WTC11 (cell line): ENCODE measurements at regions not wholly inside any gene's neighbourhood (a gene's known extent, or its start where the extent isn't known, plus 50 kb on each side); places are given as distances from the start of the nearest gene placed in this dataset.

Experiments used
- ATAC-seq: fragments of 200-7000 bp; cut with Tn5 transposase; 2 replicates; pipeline ENCODE4 v1.10.0; 2021; ENCODE audit warnings: mild to moderate bottlenecking, moderate library complexity
- CTCF ChIA-PET: fragments of 300-600 bp; sonication (Branson Sonifier 250); formaldehyde crosslinking; loops from one replicate; lab custom pipeline; 2021; ENCODE audit warnings: antibody characterized with exemption; lab: Charles Lee
- POLR2A ChIA-PET: fragments of 350-600 bp; sonication (Branson Sonifier 250); formaldehyde crosslinking; loops from one replicate; lab custom pipeline; 2021; ENCODE audit warnings: antibody characterized with exemption; lab: Charles Lee
- DNase-seq: peaks from one replicate; pipeline ENCODE4 v3.0.0; 2021; ENCODE audit warnings: low spot score
- H3K27ac Mint-ChIP-seq: 2 replicates; pipeline ENCODE4 v1.8.0; 2021; ENCODE audit warnings: mixed read lengths
- H3K27me3 Mint-ChIP-seq: 2 replicates; pipeline ENCODE4 v1.8.0; 2021; ENCODE audit warnings: low read depth, mild to moderate bottlenecking, moderate library complexity, mixed read lengths
- H3K36me3 Mint-ChIP-seq: 2 replicates; pipeline ENCODE4 v1.8.0; 2021; ENCODE audit warnings: mixed read lengths
- H3K4me1 Mint-ChIP-seq: 2 replicates; pipeline ENCODE4 v1.8.0; 2022; ENCODE audit warnings: mixed read lengths
- H3K4me3 Mint-ChIP-seq: 2 replicates; pipeline ENCODE4 v1.8.0; 2021; ENCODE audit warnings: mild to moderate bottlenecking, moderate library complexity, mixed read lengths
- H3K9me3 Mint-ChIP-seq: 2 replicates; pipeline ENCODE4 v1.8.0; 2021; ENCODE audit warnings: mixed read lengths
- CBFB ChIP-seq: sonication (generic); formaldehyde crosslinking; IDR thresholded peaks from 2 replicates; pipeline ENCODE4 v1.8.1; 2022; ENCODE audit warnings: mild to moderate bottlenecking, low read depth, missing genetic modification reagents
- CDX4 ChIP-seq: fragments of 250-450 bp; sonication (Bioruptor Pico); IDR thresholded peaks from 2 replicates; pipeline ENCODE4 v1.9.0; 2021; ENCODE audit warnings: moderate library complexity, mild to moderate bottlenecking, inconsistent platforms, borderline replicate concordance
- E2F4 ChIP-seq: sonication (generic); formaldehyde crosslinking; IDR thresholded peaks from 2 replicates; pipeline ENCODE4 v1.8.1; 2022; ENCODE audit warnings: low read depth, mild to moderate bottlenecking, moderate library complexity, missing genetic modification reagents, borderline replicate concordance
- E2F5 ChIP-seq: sonication (generic); formaldehyde crosslinking; IDR thresholded peaks from 2 replicates; pipeline ENCODE4 v1.8.1; 2022; ENCODE audit warnings: mild to moderate bottlenecking, moderate library complexity, missing genetic modification reagents
- ELF4 ChIP-seq: sonication (generic); formaldehyde crosslinking; IDR thresholded peaks from 2 replicates; pipeline ENCODE4 v1.8.1; 2022; ENCODE audit warnings: low read depth, mild to moderate bottlenecking, moderate library complexity, missing genetic modification reagents
- EMX1 ChIP-seq: fragments of 250-450 bp; sonication (Bioruptor Pico); IDR thresholded peaks from 2 replicates; pipeline ENCODE4 v1.8.0; 2021; ENCODE audit warnings: mild to moderate bottlenecking
- ETV6 ChIP-seq: sonication (generic); formaldehyde crosslinking; IDR thresholded peaks from 2 replicates; pipeline ENCODE4 v1.8.1; 2022; ENCODE audit warnings: mild to moderate bottlenecking, missing genetic modification reagents
- FOXK1 ChIP-seq: sonication (generic); formaldehyde crosslinking; IDR thresholded peaks from 2 replicates; pipeline ENCODE4 v1.8.0; 2022; ENCODE audit warnings: mild to moderate bottlenecking, moderate library complexity, missing genetic modification reagents
- GABPB1 ChIP-seq: sonication (generic); formaldehyde crosslinking; IDR thresholded peaks from 2 replicates; pipeline ENCODE4 v1.8.1; 2023; ENCODE audit warnings: mild to moderate bottlenecking, missing genetic modification reagents
- JUN ChIP-seq: sonication (generic); formaldehyde crosslinking; IDR thresholded peaks from 2 replicates; pipeline ENCODE4 v1.8.0; 2023; ENCODE audit warnings: mild to moderate bottlenecking, missing genetic modification reagents
- KAT7 ChIP-seq: sonication (generic); formaldehyde crosslinking; IDR thresholded peaks from 2 replicates; pipeline ENCODE4 v1.8.1; 2023; ENCODE audit warnings: missing genetic modification reagents, mild to moderate bottlenecking, borderline replicate concordance
- NFATC4 ChIP-seq: fragments of 250-450 bp; sonication (Bioruptor Pico); IDR thresholded peaks from 2 replicates; pipeline ENCODE4 v1.9.0; 2021; ENCODE audit warnings: mild to moderate bottlenecking
- NFYB ChIP-seq: sonication (generic); formaldehyde crosslinking; conservative IDR thresholded peaks from 2 replicates; pipeline ENCODE4 v1.8.0; 2022; ENCODE audit warnings: low read depth, missing genetic modification reagents
- NR2C2 ChIP-seq: sonication (generic); formaldehyde crosslinking; IDR thresholded peaks from 2 replicates; pipeline ENCODE4 v1.8.0; 2022; ENCODE audit warnings: mild to moderate bottlenecking, missing genetic modification reagents
- ZBTB21 ChIP-seq: sonication (generic); formaldehyde crosslinking; IDR thresholded peaks from 2 replicates; pipeline ENCODE4 v1.8.1; 2023; ENCODE audit warnings: mild to moderate bottlenecking, missing genetic modification reagents, borderline replicate concordance
- ZNF138 ChIP-seq: sonication (generic); formaldehyde crosslinking; conservative IDR thresholded peaks from 2 replicates; pipeline ENCODE4 v1.8.1; 2022; ENCODE audit warnings: mild to moderate bottlenecking, moderate library complexity, missing genetic modification reagents
- ZNF425 ChIP-seq: fragments of 250-450 bp; sonication (Bioruptor Pico); conservative IDR thresholded peaks from 2 replicates; pipeline ENCODE4 v1.9.0; 2021; ENCODE audit warnings: mild to moderate bottlenecking
- TF ChIP-seq, protein P1 (sequence below): sonication (generic); formaldehyde crosslinking; IDR thresholded peaks from 2 replicates; pipeline ENCODE4 v1.8.1; 2022; ENCODE audit warnings: missing genetic modification reagents, borderline replicate concordance
- TF ChIP-seq, protein P2 (sequence below): sonication (generic); formaldehyde crosslinking; IDR thresholded peaks from 2 replicates; pipeline ENCODE4 v1.8.1; 2023; ENCODE audit warnings: mild to moderate bottlenecking, missing genetic modification reagents, moderate library complexity
- TF ChIP-seq, protein P3 (sequence below): sonication (generic); formaldehyde crosslinking; IDR thresholded peaks from 2 replicates; pipeline ENCODE4 v1.8.1; 2022; ENCODE audit warnings: mild to moderate bottlenecking, missing genetic modification reagents, moderate library complexity, borderline replicate concordance

DNA sequence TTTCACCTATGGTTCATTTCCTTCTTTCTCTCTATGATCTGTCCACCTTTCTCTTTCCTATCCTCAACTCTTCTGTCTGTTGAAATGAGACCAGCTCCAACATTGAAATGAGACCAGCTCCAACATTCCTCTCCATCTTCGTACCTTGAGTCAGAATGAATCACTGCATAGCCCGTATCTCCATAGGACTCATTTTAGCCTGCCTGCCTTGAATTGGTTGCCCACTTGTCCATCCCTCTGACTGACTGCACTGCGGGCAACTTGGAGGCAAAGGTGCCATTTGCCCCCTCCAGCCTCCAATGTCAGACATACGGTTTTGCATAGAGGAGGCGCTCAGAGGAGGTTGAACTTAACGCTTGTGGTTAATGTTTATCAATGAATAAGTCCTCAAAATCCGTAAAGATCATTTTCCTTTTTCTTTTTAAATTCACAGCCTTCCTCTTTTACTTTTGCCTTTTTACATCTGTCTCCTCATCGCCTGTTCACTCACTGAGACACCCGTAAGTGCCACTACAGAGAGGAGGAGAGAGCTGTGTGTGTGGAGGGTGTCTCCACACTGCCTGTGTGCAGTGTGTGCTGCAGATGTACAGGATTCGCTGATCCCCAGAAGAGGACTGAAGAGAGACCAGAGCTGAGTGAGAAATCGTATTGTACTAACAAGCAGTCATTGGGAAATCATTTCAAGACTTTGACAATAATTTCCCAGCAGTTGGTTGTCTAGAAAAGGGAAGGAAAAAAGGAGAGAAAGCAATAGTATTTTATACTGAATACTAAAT, 579.6 kb upstream of the MAP3K7 start:
- POLR2A ChIA-PET = no interaction called here
- no peak overlapping the region for H3K4me3 Mint-ChIP-seq
- no peaks in the 10 kb centered on the region for H3K9me3 Mint-ChIP-seq
- no peak for TF ChIP-seq NFYB
- TF ChIP-seq, protein P1, sequence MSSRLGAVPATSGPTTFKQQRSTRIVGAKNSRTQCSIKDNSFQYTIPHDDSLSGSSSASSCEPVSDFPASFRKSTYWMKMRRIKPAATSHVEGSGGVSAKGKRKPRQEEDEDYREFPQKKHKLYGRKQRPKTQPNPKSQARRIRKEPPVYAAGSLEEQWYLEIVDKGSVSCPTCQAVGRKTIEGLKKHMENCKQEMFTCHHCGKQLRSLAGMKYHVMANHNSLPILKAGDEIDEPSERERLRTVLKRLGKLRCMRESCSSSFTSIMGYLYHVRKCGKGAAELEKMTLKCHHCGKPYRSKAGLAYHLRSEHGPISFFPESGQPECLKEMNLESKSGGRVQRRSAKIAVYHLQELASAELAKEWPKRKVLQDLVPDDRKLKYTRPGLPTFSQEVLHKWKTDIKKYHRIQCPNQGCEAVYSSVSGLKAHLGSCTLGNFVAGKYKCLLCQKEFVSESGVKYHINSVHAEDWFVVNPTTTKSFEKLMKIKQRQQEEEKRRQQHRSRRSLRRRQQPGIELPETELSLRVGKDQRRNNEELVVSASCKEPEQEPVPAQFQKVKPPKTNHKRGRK (CRISPR knock-in tag) = no peak
- no peak for TF ChIP-seq NFATC4 (CRISPR knock-in tag)
- no peak for TF ChIP-seq NR2C2 (CRISPR knock-in tag)
- TF ChIP-seq FOXK1 (CRISPR knock-in tag) = no peak
- TF ChIP-seq ELF4 (CRISPR knock-in tag) = no peak
- no peak for TF ChIP-seq CBFB
- no peak for TF ChIP-seq JUN (CRISPR knock-in tag)
- no peak for TF ChIP-seq EMX1 (CRISPR knock-in tag)
- TF ChIP-seq ETV6 (CRISPR knock-in tag) = no peak
- no peak for TF ChIP-seq CDX4 (CRISPR knock-in tag)
- TF ChIP-seq ZBTB21 (CRISPR knock-in tag) = no peak
- TF ChIP-seq, protein P2, sequence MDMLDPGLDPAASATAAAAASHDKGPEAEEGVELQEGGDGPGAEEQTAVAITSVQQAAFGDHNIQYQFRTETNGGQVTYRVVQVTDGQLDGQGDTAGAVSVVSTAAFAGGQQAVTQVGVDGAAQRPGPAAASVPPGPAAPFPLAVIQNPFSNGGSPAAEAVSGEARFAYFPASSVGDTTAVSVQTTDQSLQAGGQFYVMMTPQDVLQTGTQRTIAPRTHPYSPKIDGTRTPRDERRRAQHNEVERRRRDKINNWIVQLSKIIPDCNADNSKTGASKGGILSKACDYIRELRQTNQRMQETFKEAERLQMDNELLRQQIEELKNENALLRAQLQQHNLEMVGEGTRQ = no peak
- no peak for TF ChIP-seq ZNF138
- TF ChIP-seq, protein P3, sequence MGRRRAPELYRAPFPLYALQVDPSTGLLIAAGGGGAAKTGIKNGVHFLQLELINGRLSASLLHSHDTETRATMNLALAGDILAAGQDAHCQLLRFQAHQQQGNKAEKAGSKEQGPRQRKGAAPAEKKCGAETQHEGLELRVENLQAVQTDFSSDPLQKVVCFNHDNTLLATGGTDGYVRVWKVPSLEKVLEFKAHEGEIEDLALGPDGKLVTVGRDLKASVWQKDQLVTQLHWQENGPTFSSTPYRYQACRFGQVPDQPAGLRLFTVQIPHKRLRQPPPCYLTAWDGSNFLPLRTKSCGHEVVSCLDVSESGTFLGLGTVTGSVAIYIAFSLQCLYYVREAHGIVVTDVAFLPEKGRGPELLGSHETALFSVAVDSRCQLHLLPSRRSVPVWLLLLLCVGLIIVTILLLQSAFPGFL (CRISPR knock-in tag) = no peak
- no peak for TF ChIP-seq ZNF425
- no peak for TF ChIP-seq E2F4 (CRISPR knock-in tag)
- no peak for TF ChIP-seq GABPB1 (CRISPR knock-in tag)
- no peak for TF ChIP-seq KAT7 (CRISPR knock-in tag)
- no peak for TF ChIP-seq E2F5 (CRISPR knock-in tag)
- ATAC-seq (no peak), DNase-seq (no peak)
- H3K36me3 Mint-ChIP-seq = no peaks in the 10 kb centered on the region
- H3K4me1 Mint-ChIP-seq = peaks cover 11% of the 10 kb centered on the region
- no peak overlapping the region for H3K27ac Mint-ChIP-seq
- CTCF ChIA-PET = interaction anchor here (1.0 kb wide), 1 partner anchor 164 kb away, joined by 3 read pairs; no protein-coding TSS in a partner anchor
- H3K27me3 Mint-ChIP-seq = no peaks in the 10 kb centered on the region
